B cell (primary cell): ENCODE measurements at regions not wholly inside any gene's neighbourhood (a gene's known extent, or its start where the extent isn't known, plus 50 kb on each side); places are given as distances from the start of the nearest gene placed in this dataset.

Experiments
- ATAC-seq: fragments of 200-7000 bp; cut with Tn5 transposase; one replicate; pipeline ENCODE4 v1.10.0; 2021; ENCODE audit warnings: low read depth, mild to moderate bottlenecking, moderate number of reproducible peaks, moderate library complexity
- CTCF ChIA-PET: fragments of 350-600 bp; sonication (Branson Sonifier 250); formaldehyde crosslinking; loops from one replicate; lab custom pipeline; 2021; ENCODE audit warnings: antibody characterized with exemption, inconsistent platforms; lab: Charles Lee
- POLR2A ChIA-PET: fragments of 350-600 bp; sonication (Branson Sonifier 250); formaldehyde crosslinking; loops from one replicate; lab custom pipeline; 2021; ENCODE audit warnings: antibody characterized with exemption; lab: Charles Lee
- DNase-seq: peaks from one replicate; pipeline ENCODE4 v3.0.0; 2013
- H2AFZ ChIP-seq: 2 replicates; pipeline ENCODE4 v1.6.1; 2012; ENCODE audit warnings: mild to moderate bottlenecking, low read depth, low read length; ENCODE audit not compliant: insufficient read depth, poor library complexity, severe bottlenecking
- H3K27ac ChIP-seq, 2 donors: 1 replicate in 1 of 2; 2 replicates in 1 of 2; pipeline ENCODE4 v1.5.1; 2012 to 2013; ENCODE audit warnings: low read length in 2 of 2, mild to moderate bottlenecking in 2 of 2, moderate library complexity in 1 of 2
- H3K27me3 ChIP-seq, 4 experiments: fragments of 200-600 bp in 1 of 4; sonication (generic) in 1 of 4; replicated peaks in 1 of 4; 1 replicate in 2 of 4; 2 replicates in 2 of 4; pipeline versions ENCODE4 v1.6.1 to v1.7.0; 2013 to 2016; ENCODE audit warnings: low read length in 3 of 4, mild to moderate bottlenecking in 2 of 4, mixed read lengths in 1 of 4, moderate library complexity in 1 of 4; ENCODE audit not compliant: insufficient read depth in 4 of 4, control insufficient read depth in 3 of 4; ENCODE audit errors: control extremely low read depth in 1 of 4
- H3K36me3 ChIP-seq, 2 experiments: replicated peaks in 1 of 2; 1 replicate in 1 of 2; 2 replicates in 1 of 2; pipeline versions ENCODE4 v1.6.1 to v1.7.1; 2013; ENCODE audit warnings: low read length in 1 of 2; ENCODE audit not compliant: insufficient read depth in 2 of 2, control insufficient read depth in 1 of 2; ENCODE audit errors: control extremely low read depth in 1 of 2, extremely low read depth in 1 of 2
- H3K4me1 ChIP-seq, 2 donors: fragments of 200-600 bp in 1 of 2; sonication (generic) in 1 of 2; 1 replicate in 1 of 2; 2 replicates in 1 of 2; pipeline versions ENCODE4 v1.5.1 to v1.6.1; 2013 to 2017; ENCODE audit warnings: low read length in 2 of 2; ENCODE audit not compliant: control insufficient read depth in 2 of 2, insufficient read depth in 2 of 2
- H3K4me2 ChIP-seq: replicated peaks from 2 replicates; pipeline ENCODE3; 2012; ENCODE audit warnings: mild to moderate bottlenecking, low read depth, low read length; ENCODE audit not compliant: poor library complexity, severe bottlenecking
- H3K4me3 ChIP-seq, 5 experiments: fragments of 200-600 bp in 1 of 5; sonication (generic) in 1 of 5; 1 replicate in 3 of 5; 2 replicates in 2 of 5; pipeline versions ENCODE4 v1.5.1 to v1.7.0; 2011 to 2016; ENCODE audit warnings: low read length in 4 of 5, mild to moderate bottlenecking in 4 of 5, low read depth in 2 of 5, control low read depth in 1 of 5, moderate library complexity in 1 of 5; ENCODE audit not compliant: insufficient read depth in 1 of 5; ENCODE audit errors: control extremely low read depth in 1 of 5, extremely low read depth in 1 of 5
- H3K79me2 ChIP-seq: fragments of 200-600 bp; sonication (generic); one replicate; pipeline ENCODE4 v1.6.0; 2016; ENCODE audit warnings: low read length; ENCODE audit not compliant: control insufficient read depth, insufficient read depth
- H3K9ac ChIP-seq: fragments of 200-600 bp; sonication (generic); 2 replicates; pipeline ENCODE4 v1.6.1; 2017; ENCODE audit warnings: mild to moderate bottlenecking, low read length, moderate library complexity
- H3K9me3 ChIP-seq, 3 donors: one replicate each; pipeline versions ENCODE4 v1.6.1 to v1.7.1; 2013; ENCODE audit warnings: low read length in 2 of 3; ENCODE audit not compliant: control insufficient read depth in 2 of 3, insufficient read depth in 1 of 3; ENCODE audit errors: control extremely low read depth in 1 of 3
- H4K20me1 ChIP-seq: 2 replicates; pipeline ENCODE4 v1.6.0; 2012; ENCODE audit warnings: mild to moderate bottlenecking, low read length; ENCODE audit not compliant: insufficient read depth, control insufficient read depth, poor library complexity, severe bottlenecking
- H3K27ac Mint-ChIP-seq: one replicate; pipeline ENCODE4 v1.8.0; 2021; ENCODE audit warnings: mixed read lengths
- H3K27me3 Mint-ChIP-seq: one replicate; pipeline ENCODE4 v1.8.0; 2021; ENCODE audit warnings: mixed read lengths
- H3K4me1 Mint-ChIP-seq: one replicate; pipeline ENCODE4 v1.8.0; 2021; ENCODE audit warnings: mixed read lengths
- H3K4me3 Mint-ChIP-seq: one replicate; pipeline ENCODE4 v1.8.0; 2021; ENCODE audit warnings: mixed read lengths
- H3K9me3 Mint-ChIP-seq: one replicate; pipeline ENCODE4 v1.8.0; 2022; ENCODE audit warnings: mixed read lengths; ENCODE audit not compliant: insufficient read depth
- CTCF ChIP-seq: fragments of 200-600 bp; IDR thresholded peaks from one replicate; pipeline ENCODE4 v1.8.0; 2022; ENCODE audit warnings: antibody characterized with exemption, mild to moderate bottlenecking
- EZH2 ChIP-seq: IDR thresholded peaks from 2 replicates; pipeline ENCODE4 v1.6.1; 2012; ENCODE audit warnings: borderline replicate concordance, low read depth, mild to moderate bottlenecking, moderate library complexity, low read length; ENCODE audit not compliant: insufficient read depth, poor library complexity, severe bottlenecking
- WGBS: methylation state at CpG from one replicate; pipeline ENCODE4 v1.1.5; 2013; ENCODE audit warnings: missing lambda C conversion rate; ENCODE audit not compliant: insufficient coverage; 5-methylcytosine and 5-hydroxymethylcytosine counted together
- intact Hi-C: fragments of 100-400 bp; cut with micrococcal nuclease; formaldehyde crosslinking; loops from one replicate; pipeline ENCODE4 v1.10.0; 2022

- Mint-ChIP-seq H3K4me1 (no peaks in the 10 kb centered on the region), H3K27ac (no peak overlapping the region), H3K9me3 (peaks cover 4% of the 10 kb centered on the region), H3K27me3 (no peaks in the 10 kb centered on the region), H3K4me3 (no peak overlapping the region)
- H3K27ac ChIP-seq: no peak overlapping the region
- 88% methylated on average over 3 of the region's 3 CpGs for WGBS
- no peaks in the 10 kb centered on the region for H3K4me1 ChIP-seq
- no peak for DNase-seq
- intact Hi-C loops: no loop called here
- POLR2A ChIA-PET: no interaction called here
- H3K9ac ChIP-seq: no peak overlapping the region
- no peaks in the 10 kb centered on the region for H4K20me1 ChIP-seq
- peaks cover 0 to under 1% (median 0%) of the 10 kb centered on the region in 3 donors for H3K9me3 ChIP-seq
- CTCF ChIA-PET: no interaction called here
- no peak overlapping the region for H3K4me3 ChIP-seq
- H3K36me3 ChIP-seq: no peaks in the 10 kb centered on the region
- H2AFZ ChIP-seq: no peak overlapping the region
- H3K27me3 ChIP-seq: no peaks in the 10 kb centered on the region
- no peak overlapping the region for H3K4me2 ChIP-seq
- TF ChIP-seq CTCF (no peak), EZH2 (no peak)
- no peak for ATAC-seq
- H3K79me2 ChIP-seq: no peaks in the 10 kb centered on the region
Measured at GRCh38 chr19:27901078-27901477, 1311.9 kb downstream of the UQCRFS1 start.

GRCh38 chr19:27896091-27896490 lies 1316.9 kb downstream of the UQCRFS1 start:
- H4K20me1 ChIP-seq: no peaks in the 10 kb centered on the region
- H3K27ac ChIP-seq: no peak overlapping the region
- DNase-seq (no peak), ATAC-seq (no peak)
- H3K9ac ChIP-seq: no peak overlapping the region
- no peaks in the 10 kb centered on the region for H3K4me1 ChIP-seq
- no peaks in the 10 kb centered on the region for H3K27me3 ChIP-seq
- ChIA-PET CTCF (no interaction called here), POLR2A (no interaction called here)
- Mint-ChIP-seq H3K27ac (no peak overlapping the region), H3K4me3 (no peak overlapping the region), H3K9me3 (peaks cover 4% of the 10 kb centered on the region), H3K27me3 (no peaks in the 10 kb centered on the region), H3K4me1 (no peaks in the 10 kb centered on the region)
- no peaks in the 10 kb centered on the region for H3K79me2 ChIP-seq
- peaks cover 0 to 12% (median 0%) of the 10 kb centered on the region in 3 donors for H3K9me3 ChIP-seq
- H3K4me2 ChIP-seq: no peak overlapping the region
- H3K36me3 ChIP-seq: no peaks in the 10 kb centered on the region
- H3K4me3 ChIP-seq: no peak overlapping the region
- H2AFZ ChIP-seq: no peak overlapping the region
- 71% methylated on average over 1 of the region's 1 CpG for WGBS
- TF ChIP-seq EZH2: no peak
- no peak for TF ChIP-seq CTCF
- intact Hi-C loops: no loop called here
